Activated CD8-positive, alpha-beta memory T cell treated with anti-CD3 and anti-CD28 coated beads, Interleukin-2, amount 10 ng/mL, durations not matched to agents 7 days and 5 days (primary cell): ENCODE measurements at regions not wholly inside any gene's neighbourhood (a gene's known extent, or its start where the extent isn't known, plus 50 kb on each side); places are given as distances from the start of the nearest gene placed in this dataset.

ENCODE experiments used
- ATAC-seq: fragments of 150-1000 bp; cut with Tn5 transposase; one replicate; pipeline ENCODE4 v1.10.0; 2021; ENCODE audit warnings: moderate library complexity
- CTCF ChIA-PET: fragments of 350-600 bp; sonication (Branson Sonifier 250); formaldehyde crosslinking; loops from one replicate; lab custom pipeline; 2021; ENCODE audit warnings: antibody characterized with exemption; lab: Charles Lee
- DNase-seq: peaks from one replicate; pipeline ENCODE4 v3.0.0-alpha.2; 2020
- H3K27ac Mint-ChIP-seq: one replicate; pipeline ENCODE4 v1.8.0; 2021; ENCODE audit warnings: mild to moderate bottlenecking, mixed read lengths
- H3K27me3 Mint-ChIP-seq: one replicate; pipeline ENCODE4 v1.8.0; 2021; ENCODE audit warnings: mixed read lengths
- H3K36me3 Mint-ChIP-seq: one replicate; pipeline ENCODE4 v1.8.0; 2021; ENCODE audit warnings: mild to moderate bottlenecking, mixed read lengths
- H3K4me1 Mint-ChIP-seq: one replicate; pipeline ENCODE4 v1.8.0; 2021; ENCODE audit warnings: mixed read lengths
- H3K4me3 Mint-ChIP-seq: one replicate; pipeline ENCODE4 v1.8.0; 2021; ENCODE audit warnings: mild to moderate bottlenecking, moderate library complexity, mixed read lengths
- H3K9me3 Mint-ChIP-seq: one replicate; pipeline ENCODE4 v1.8.0; 2022; ENCODE audit warnings: low read depth, mixed read lengths

DNA sequence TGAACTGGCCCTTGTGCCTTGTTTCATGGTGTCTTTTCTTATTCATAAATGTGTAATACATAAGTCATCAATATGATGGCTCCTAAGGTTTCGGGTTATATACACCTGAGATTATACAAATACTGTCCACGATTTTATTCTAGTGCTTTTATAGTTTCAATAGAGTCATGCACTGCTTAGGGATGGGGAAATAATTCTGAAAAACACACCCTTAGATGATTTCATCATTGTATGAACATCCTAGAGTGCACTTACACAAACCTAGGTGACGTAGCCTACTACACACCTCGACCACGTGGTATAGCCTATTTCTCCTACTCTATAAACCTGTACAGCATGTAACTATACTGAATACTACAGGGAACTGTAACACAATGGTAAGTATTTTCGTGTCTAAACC lies 988.8 kb upstream of the NR2F2 start:
- Mint-ChIP-seq H3K4me1 (no peaks in the 10 kb centered on the region), H3K9me3 (no peaks in the 10 kb centered on the region), H3K36me3 (no peaks in the 10 kb centered on the region), H3K27ac (no peak overlapping the region), H3K4me3 (no peak overlapping the region), H3K27me3 (peaks cover 2% of the 10 kb centered on the region)
- DNase-seq, result no peak
- CTCF ChIA-PET, result no interaction called here
- no peak for ATAC-seq

DNA sequence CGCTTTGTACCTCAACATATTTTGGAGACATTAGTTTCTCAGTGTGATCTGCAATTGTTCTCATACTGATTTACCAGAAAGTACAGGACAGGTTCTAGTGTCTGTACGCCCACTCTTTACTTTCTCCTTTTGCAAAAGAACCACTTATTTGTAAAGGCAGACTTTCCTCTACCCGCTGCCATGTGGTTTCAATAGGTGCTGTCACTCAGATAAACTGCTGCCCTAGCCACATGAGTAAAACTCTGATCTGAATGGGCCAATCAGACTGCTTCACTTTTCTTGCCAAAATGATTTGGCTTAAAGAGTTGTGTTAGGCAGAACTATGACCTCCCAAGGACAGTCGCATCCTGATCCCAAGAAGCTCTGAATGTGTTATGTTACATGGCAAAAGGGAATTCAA lies 984.6 kb upstream of the NR2F2 start:
- Mint-ChIP-seq H3K27ac (no peak overlapping the region), H3K4me3 (no peak overlapping the region), H3K9me3 (no peaks in the 10 kb centered on the region), H3K27me3 (no peaks in the 10 kb centered on the region), H3K36me3 (no peaks in the 10 kb centered on the region), H3K4me1 (no peaks in the 10 kb centered on the region)
- CTCF ChIA-PET, result no interaction called here
- ATAC-seq (no peak), DNase-seq (no peak)

DNA sequence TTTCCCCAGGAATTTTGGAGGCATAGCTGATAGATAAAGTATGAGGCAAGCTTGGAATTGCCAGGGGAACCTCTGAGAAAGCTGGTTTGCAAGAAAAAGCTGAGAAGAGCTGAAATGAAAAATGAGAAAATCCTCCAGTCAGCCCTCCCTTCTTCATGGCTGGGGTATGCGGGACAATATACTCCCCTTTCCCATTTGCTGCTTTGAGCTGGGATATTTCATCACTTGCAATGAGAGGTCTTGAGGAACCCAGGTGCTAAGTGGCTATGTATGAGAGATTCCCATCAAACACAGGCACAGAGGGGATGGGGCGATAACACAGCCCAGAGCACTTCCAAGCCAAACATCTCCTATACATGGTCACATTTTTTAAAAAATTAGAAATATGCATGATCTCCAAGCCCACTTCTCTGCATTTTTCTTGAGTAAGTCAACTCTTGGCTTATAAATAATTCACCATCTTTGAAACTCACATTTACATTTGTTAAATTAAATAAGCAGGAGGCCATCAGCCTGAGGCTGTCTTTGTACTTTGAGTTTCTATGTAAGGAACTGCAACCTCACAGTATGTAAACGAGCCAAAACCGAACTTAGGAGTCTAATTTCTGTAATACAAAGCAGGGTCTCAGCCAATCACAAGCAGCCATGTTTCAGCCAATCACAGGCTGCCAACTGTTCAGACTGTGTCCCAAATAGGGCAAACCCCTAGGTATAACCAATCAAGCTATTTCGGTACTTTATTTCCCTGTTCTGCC lies 983.6 kb upstream of the NR2F2 start:
- DNase-seq (no peak), ATAC-seq (no peak)
- Mint-ChIP-seq H3K36me3 (no peaks in the 10 kb centered on the region), H3K4me3 (no peak overlapping the region), H3K27ac (no peak overlapping the region), H3K27me3 (no peaks in the 10 kb centered on the region), H3K4me1 (no peaks in the 10 kb centered on the region), H3K9me3 (no peaks in the 10 kb centered on the region)
- CTCF ChIA-PET, result no interaction called here

GRCh38 chr15:95347837-95348236 lies 982.7 kb upstream of the NR2F2 start:
- H3K27ac Mint-ChIP-seq, result no peak overlapping the region
- no peak for ATAC-seq
- no peak for DNase-seq
- no peaks in the 10 kb centered on the region for H3K36me3 Mint-ChIP-seq
- CTCF ChIA-PET, result no interaction called here
- H3K4me3 Mint-ChIP-seq, result no peak overlapping the region
- no peaks in the 10 kb centered on the region for H3K9me3 Mint-ChIP-seq
- H3K27me3 Mint-ChIP-seq, result no peaks in the 10 kb centered on the region
- H3K4me1 Mint-ChIP-seq, result no peaks in the 10 kb centered on the region

DNA sequence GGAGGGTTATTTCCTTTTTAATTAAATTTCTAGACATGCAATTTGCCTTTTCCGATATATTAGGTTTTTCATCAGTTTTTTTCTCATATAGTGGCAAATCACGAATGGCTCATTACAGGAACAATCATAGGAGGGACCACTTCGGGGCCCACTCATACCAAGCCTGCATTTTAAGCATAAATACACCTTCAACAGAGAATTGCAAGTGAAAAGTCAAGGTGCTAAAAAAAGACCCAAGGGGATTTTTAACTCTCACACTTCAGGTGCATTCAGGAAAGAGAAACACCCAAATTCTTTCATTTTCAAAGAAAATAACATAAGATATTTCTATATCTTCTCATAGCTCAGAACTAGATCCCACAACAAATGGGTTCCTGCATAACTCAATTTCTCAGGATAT lies 979.6 kb upstream of the NR2F2 start:
- DNase-seq, result no peak
- CTCF ChIA-PET, result no interaction called here
- Mint-ChIP-seq H3K36me3 (no peaks in the 10 kb centered on the region), H3K27ac (no peak overlapping the region), H3K4me1 (no peaks in the 10 kb centered on the region), H3K9me3 (no peaks in the 10 kb centered on the region), H3K4me3 (no peak overlapping the region), H3K27me3 (no peaks in the 10 kb centered on the region)
- ATAC-seq, result no peak

- Mint-ChIP-seq H3K9me3 (no peaks in the 10 kb centered on the region), H3K4me3 (no peak overlapping the region), H3K4me1 (no peaks in the 10 kb centered on the region), H3K27ac (no peak overlapping the region), H3K27me3 (no peaks in the 10 kb centered on the region), H3K36me3 (no peaks in the 10 kb centered on the region)
- CTCF ChIA-PET, result no interaction called here
- ATAC-seq (no peak), DNase-seq (no peak)
Observed at GRCh38 chr15:95352631-95353187, 977.8 kb upstream of the NR2F2 start.

- Mint-ChIP-seq H3K27me3 (no peaks in the 10 kb centered on the region), H3K27ac (no peak overlapping the region), H3K4me1 (no peaks in the 10 kb centered on the region), H3K9me3 (no peaks in the 10 kb centered on the region), H3K36me3 (no peaks in the 10 kb centered on the region), H3K4me3 (no peak overlapping the region)
- CTCF ChIA-PET, result no interaction called here
- DNase-seq, result no peak
- no peak for ATAC-seq
Observed at GRCh38 chr15:95353512-95353911, 977.0 kb upstream of the NR2F2 start.

- Mint-ChIP-seq H3K4me3 (no peak overlapping the region), H3K4me1 (no peaks in the 10 kb centered on the region), H3K9me3 (peaks cover 8% of the 10 kb centered on the region), H3K27ac (no peak overlapping the region), H3K27me3 (no peaks in the 10 kb centered on the region), H3K36me3 (no peaks in the 10 kb centered on the region)
- ATAC-seq (no peak), DNase-seq (no peak)
- CTCF ChIA-PET, result no interaction called here
Observed at GRCh38 chr15:95359966-95360365, 970.5 kb upstream of the NR2F2 start.

- H3K9me3 Mint-ChIP-seq, result peaks cover 8% of the 10 kb centered on the region
- no peaks in the 10 kb centered on the region for H3K36me3 Mint-ChIP-seq
- no peaks in the 10 kb centered on the region for H3K27me3 Mint-ChIP-seq
- no peaks in the 10 kb centered on the region for H3K4me1 Mint-ChIP-seq
- ATAC-seq (no peak), DNase-seq (no peak)
- no peak overlapping the region for H3K27ac Mint-ChIP-seq
- no peak overlapping the region for H3K4me3 Mint-ChIP-seq
- CTCF ChIA-PET, result interaction anchor here (1.9 kb wide), 1 partner anchor 11 kb away, joined by 4 read pairs; no protein-coding TSS in a partner anchor
Observed at GRCh38 chr15:95362306-95362705, 968.2 kb upstream of the NR2F2 start.

GRCh38 chr15:95363646-95364045 lies 966.9 kb upstream of the NR2F2 start:
- no peak for ATAC-seq
- H3K27me3 Mint-ChIP-seq, result peaks cover 4% of the 10 kb centered on the region
- H3K9me3 Mint-ChIP-seq, result peaks cover 8% of the 10 kb centered on the region
- H3K4me1 Mint-ChIP-seq, result no peaks in the 10 kb centered on the region
- H3K36me3 Mint-ChIP-seq, result no peaks in the 10 kb centered on the region
- CTCF ChIA-PET, result interaction anchor here (1.9 kb wide), 1 partner anchor 12 kb away, joined by 4 read pairs; no protein-coding TSS in a partner anchor
- no peak overlapping the region for H3K27ac Mint-ChIP-seq
- no peak overlapping the region for H3K4me3 Mint-ChIP-seq
- DNase-seq, result no peak

DNA sequence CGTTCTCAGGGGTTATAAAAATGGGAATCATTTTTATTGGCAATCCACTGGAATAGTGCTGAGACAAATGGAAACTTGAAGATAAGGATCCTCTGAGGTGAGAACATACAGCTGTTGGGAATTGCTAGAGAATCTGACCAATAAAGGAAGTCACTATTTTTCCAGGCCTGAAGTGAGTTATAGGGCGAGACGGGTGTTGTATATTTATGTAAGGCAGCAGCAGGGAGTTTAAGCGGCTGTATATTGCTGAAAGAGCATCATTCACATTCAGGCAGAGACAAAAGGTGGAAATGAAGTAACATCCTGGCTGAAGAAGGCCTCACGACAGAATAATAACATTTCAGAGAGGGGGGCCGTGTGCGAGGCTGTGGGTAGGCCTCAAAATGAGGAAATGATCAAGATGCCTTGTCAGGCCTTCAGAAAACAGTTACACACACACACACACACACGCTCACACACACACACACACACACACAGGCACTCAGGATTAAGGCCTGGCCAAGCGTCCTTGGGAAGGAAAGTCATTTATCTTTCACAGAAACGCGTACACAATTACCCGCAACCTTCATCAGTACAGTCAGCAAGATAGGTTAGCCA lies 964.9 kb upstream of the NR2F2 start:
- Mint-ChIP-seq H3K27me3 (peaks cover 4% of the 10 kb centered on the region), H3K9me3 (peaks cover 8% of the 10 kb centered on the region), H3K4me1 (no peaks in the 10 kb centered on the region), H3K36me3 (no peaks in the 10 kb centered on the region), H3K4me3 (no peak overlapping the region), H3K27ac (no peak overlapping the region)
- CTCF ChIA-PET, result no interaction called here
- ATAC-seq (no peak), DNase-seq (no peak)

DNA sequence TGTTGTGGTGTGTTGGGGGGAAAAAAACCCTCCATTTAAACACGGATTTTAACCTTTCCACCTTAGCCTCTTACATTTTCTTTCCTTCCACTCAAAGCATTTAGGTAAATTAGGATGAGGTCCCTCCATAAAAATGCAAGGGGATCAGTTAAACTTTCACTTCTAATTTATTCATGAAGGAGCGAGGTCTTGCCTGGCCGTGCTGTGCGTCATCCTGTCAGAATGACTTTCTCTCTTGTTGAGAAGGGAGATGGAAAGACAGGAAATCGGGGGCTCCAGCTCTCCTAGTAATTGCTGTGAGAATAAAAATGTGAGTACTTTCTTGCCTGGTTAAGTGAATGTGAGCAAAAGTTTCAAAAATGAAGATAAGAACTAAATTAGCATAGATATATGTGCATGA lies 962.3 kb upstream of the NR2F2 start:
- Mint-ChIP-seq H3K27ac (no peak overlapping the region), H3K4me1 (no peaks in the 10 kb centered on the region), H3K36me3 (no peaks in the 10 kb centered on the region), H3K4me3 (no peak overlapping the region), H3K9me3 (peaks cover under 1% of the 10 kb centered on the region), H3K27me3 (peaks cover 4% of the 10 kb centered on the region)
- ATAC-seq (no peak), DNase-seq (no peak)
- CTCF ChIA-PET, result no interaction called here

- ATAC-seq, result no peak
- CTCF ChIA-PET, result no interaction called here
Observed at GRCh38 chr15:95368755-95369601, 961.5 kb upstream of the NR2F2 start.

More at GRCh38 chr15:95368755-95369601, 961.5 kb upstream of the NR2F2 start:
- peaks cover 4% of the 10 kb centered on the region for H3K27me3 Mint-ChIP-seq
- H3K27ac Mint-ChIP-seq, result no peak overlapping the region
- DNase-seq, result no peak
- no peaks in the 10 kb centered on the region for H3K36me3 Mint-ChIP-seq
- no peak overlapping the region for H3K4me3 Mint-ChIP-seq
- no peaks in the 10 kb centered on the region for H3K9me3 Mint-ChIP-seq
- H3K4me1 Mint-ChIP-seq, result no peaks in the 10 kb centered on the region
